GM06990 (cell line): ENCODE measurements at regions not wholly inside any gene's neighbourhood (a gene's known extent, or its start where the extent isn't known, plus 50 kb on each side); places are given as distances from the start of the nearest gene placed in this dataset.

Experiments used
- DNase-seq: peaks from one replicate; pipeline ENCODE4 v3.0.0-alpha.2; 2011; ENCODE audit not compliant: insufficient read length; ENCODE audit errors: extremely low read depth
- H3K27me3 ChIP-seq: replicated peaks from 2 replicates; pipeline ENCODE4 v1.6.0; 2011; ENCODE audit warnings: low read length; ENCODE audit not compliant: control insufficient read depth, insufficient read depth
- H3K36me3 ChIP-seq: 2 replicates; pipeline ENCODE4 v1.5.1; 2011; ENCODE audit warnings: low read length; ENCODE audit not compliant: control insufficient read depth, insufficient read depth
- H3K4me3 ChIP-seq: replicated peaks from 2 replicates; pipeline ENCODE4 v1.5.1; 2011; ENCODE audit warnings: low read depth, mild to moderate bottlenecking, control low read depth, low read length
- TF ChIP-seq, protein P1 (sequence below): IDR thresholded peaks from 2 replicates; pipeline ENCODE4 v1.5.1; 2011; ENCODE audit warnings: low read length, control low read depth, mild to moderate bottlenecking, inconsistent platforms; ENCODE audit not compliant: insufficient read depth, poor library complexity, severe bottlenecking

DNA sequence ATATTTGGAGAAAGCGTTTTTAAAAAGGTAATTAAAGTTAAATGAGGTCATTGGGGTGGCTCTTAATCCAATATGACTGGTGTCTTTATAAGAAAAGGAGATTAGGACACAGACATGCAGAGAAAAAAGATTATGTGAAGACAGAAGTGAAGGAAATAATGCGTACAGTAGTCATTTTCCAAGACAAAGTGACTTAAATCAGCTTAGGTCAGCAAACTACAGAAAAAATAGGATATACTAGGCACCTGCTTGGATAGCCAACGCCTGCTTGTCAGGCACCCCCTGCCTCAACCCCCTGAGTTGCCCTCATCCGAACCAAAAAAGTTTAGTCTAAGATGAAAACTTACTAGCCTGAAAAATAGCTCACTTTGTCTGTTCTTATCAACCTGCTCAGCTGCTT, 58.2 kb upstream of the SPAG17 start:
- Histone ChIP-seq H3K4me3 (no peak overlapping the region), H3K27me3 (no peaks in the 10 kb centered on the region), H3K36me3 (no peaks in the 10 kb centered on the region)
- TF ChIP-seq, protein P1, sequence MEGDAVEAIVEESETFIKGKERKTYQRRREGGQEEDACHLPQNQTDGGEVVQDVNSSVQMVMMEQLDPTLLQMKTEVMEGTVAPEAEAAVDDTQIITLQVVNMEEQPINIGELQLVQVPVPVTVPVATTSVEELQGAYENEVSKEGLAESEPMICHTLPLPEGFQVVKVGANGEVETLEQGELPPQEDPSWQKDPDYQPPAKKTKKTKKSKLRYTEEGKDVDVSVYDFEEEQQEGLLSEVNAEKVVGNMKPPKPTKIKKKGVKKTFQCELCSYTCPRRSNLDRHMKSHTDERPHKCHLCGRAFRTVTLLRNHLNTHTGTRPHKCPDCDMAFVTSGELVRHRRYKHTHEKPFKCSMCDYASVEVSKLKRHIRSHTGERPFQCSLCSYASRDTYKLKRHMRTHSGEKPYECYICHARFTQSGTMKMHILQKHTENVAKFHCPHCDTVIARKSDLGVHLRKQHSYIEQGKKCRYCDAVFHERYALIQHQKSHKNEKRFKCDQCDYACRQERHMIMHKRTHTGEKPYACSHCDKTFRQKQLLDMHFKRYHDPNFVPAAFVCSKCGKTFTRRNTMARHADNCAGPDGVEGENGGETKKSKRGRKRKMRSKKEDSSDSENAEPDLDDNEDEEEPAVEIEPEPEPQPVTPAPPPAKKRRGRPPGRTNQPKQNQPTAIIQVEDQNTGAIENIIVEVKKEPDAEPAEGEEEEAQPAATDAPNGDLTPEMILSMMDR = no peak
- no peak for DNase-seq
